Loucy (cell line): ENCODE measurements at regions not wholly inside any gene's neighbourhood (a gene's known extent, or its start where the extent isn't known, plus 50 kb on each side); places are given as distances from the start of the nearest gene placed in this dataset.

Experiments used
- EZH2phosphoT487 ChIP-seq: fragments of 200-600 bp; IDR thresholded peaks from 2 replicates; pipeline ENCODE4 v1.6.1; 2018; ENCODE audit warnings: antibody characterized with exemption, mild to moderate bottlenecking, moderate library complexity, borderline replicate concordance
- TF ChIP-seq, protein P1 (sequence below): fragments of 200-600 bp; sonication (generic); conservative IDR thresholded peaks from 2 replicates; pipeline ENCODE4 v1.5.1; 2014; ENCODE audit warnings: mild to moderate bottlenecking, antibody characterized with exemption, low read length

DNA sequence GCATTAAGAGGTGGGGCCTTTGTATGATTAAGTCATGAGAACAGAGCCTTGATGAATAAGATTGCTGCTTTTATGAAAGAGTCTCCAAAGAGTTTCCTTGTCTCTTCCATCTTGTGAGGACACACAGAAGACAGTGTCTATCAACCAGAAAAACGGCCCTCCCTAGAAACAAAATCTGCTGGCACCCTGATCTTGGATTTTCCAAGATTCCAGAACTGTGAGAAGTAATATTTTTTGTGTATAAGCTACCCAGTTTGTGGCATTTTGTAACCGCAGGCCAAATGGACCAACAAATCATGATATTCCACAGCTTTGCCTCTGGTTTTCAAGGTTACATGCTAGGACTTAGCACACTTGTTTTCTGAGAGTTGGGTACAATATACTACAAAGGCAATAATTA is 687.8 kb downstream of the TDRD15 start:
- TF ChIP-seq, protein P1, sequence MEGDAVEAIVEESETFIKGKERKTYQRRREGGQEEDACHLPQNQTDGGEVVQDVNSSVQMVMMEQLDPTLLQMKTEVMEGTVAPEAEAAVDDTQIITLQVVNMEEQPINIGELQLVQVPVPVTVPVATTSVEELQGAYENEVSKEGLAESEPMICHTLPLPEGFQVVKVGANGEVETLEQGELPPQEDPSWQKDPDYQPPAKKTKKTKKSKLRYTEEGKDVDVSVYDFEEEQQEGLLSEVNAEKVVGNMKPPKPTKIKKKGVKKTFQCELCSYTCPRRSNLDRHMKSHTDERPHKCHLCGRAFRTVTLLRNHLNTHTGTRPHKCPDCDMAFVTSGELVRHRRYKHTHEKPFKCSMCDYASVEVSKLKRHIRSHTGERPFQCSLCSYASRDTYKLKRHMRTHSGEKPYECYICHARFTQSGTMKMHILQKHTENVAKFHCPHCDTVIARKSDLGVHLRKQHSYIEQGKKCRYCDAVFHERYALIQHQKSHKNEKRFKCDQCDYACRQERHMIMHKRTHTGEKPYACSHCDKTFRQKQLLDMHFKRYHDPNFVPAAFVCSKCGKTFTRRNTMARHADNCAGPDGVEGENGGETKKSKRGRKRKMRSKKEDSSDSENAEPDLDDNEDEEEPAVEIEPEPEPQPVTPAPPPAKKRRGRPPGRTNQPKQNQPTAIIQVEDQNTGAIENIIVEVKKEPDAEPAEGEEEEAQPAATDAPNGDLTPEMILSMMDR = no peak
- no peak for TF ChIP-seq EZH2phosphoT487
